ENCODE measurements at regions not wholly inside any gene's neighbourhood (a gene's known extent, or its start where the extent isn't known, plus 50 kb on each side); places are given as distances from the start of the nearest gene placed in this dataset.

- Histone ChIP-seq H3K4me1 (ENCODE audit: control insufficient read depth in 2 of 2, insufficient read depth in 1 of 2, low read depth in 1 of 2, low read length in 2 of 2) (no peaks in the 10 kb centered on the region), H3K9me3 (replicated peaks in 1 of 2; ENCODE audit: control insufficient read depth in 2 of 2, insufficient read depth in 1 of 2, low read depth in 1 of 2, low read length in 2 of 2) (no peaks in the 10 kb centered on the region), H3K14ac (ENCODE audit: low read length) (no peak overlapping the region), H3K4me3 (ENCODE audit: low read length in 2 of 2) (no peak overlapping the region), H3K4me2 (ENCODE audit: insufficient read depth, low read length, poor library complexity, severe bottlenecking) (no peak overlapping the region), H3K18ac (ENCODE audit: low read length) (no peak overlapping the region), H2BK120ac (ENCODE audit: low read depth, low read length) (no peak overlapping the region), H2AFZ (ENCODE audit: low read length) (peak overlapping the region; percentile 10), H3K36me3 (replicated peaks in 1 of 2; ENCODE audit: control insufficient read depth in 2 of 2, insufficient read depth in 2 of 2, low read length in 2 of 2) (no peaks in the 10 kb centered on the region), H2BK5ac (ENCODE audit: low read length) (no peak overlapping the region), H4K8ac (ENCODE audit: low read depth, low read length) (no peak overlapping the region), H3K79me1 (ENCODE audit: low read depth, low read length) (no peaks in the 10 kb centered on the region), H3K27ac (replicated peaks; ENCODE audit: low read length) (no peak overlapping the region), H2BK15ac (ENCODE audit: low read length) (no peak overlapping the region), H3K9ac (ENCODE audit: low read depth, low read length, poor library complexity) (no peak overlapping the region), H3K27me3 (ENCODE audit: control insufficient read depth in 3 of 3, insufficient read depth in 3 of 3, low read depth in 1 of 3, low read length in 3 of 3) (no peaks in the 10 kb centered on the region), H2BK12ac (ENCODE audit: low read length) (no peak overlapping the region), H4K91ac (ENCODE audit: low read depth, low read length, poor library complexity) (no peak overlapping the region), H3K4ac (ENCODE audit: low read length) (no peak overlapping the region), H2AK5ac (ENCODE audit: low read depth, low read length) (no peak overlapping the region), H3K23ac (ENCODE audit: low read depth, low read length, poor library complexity) (no peak overlapping the region)
- no peak for DNase-seq (ENCODE audit: low spot score)
- no CpG with 5 or more reads among the region's 3 CpGs for WGBS, 2 donors (ENCODE audit: extremely low coverage in 2 of 2, insufficient read length in 2 of 2, insufficient replicate concordance in 1 of 2)
Measured at GRCh38 chr2:180374502-180375281, 367.6 kb upstream of the CWC22 start.

GRCh38 chr2:180370511-180371205 is 363.6 kb upstream of the CWC22 start:
- H3K9ac ChIP-seq (ENCODE audit: low read depth, low read length, poor library complexity) = no peak overlapping the region
- DNase-seq (ENCODE audit: low spot score) = no peak
- no CpG with 5 or more reads among the region's 2 CpGs for WGBS, 2 donors (ENCODE audit: extremely low coverage in 2 of 2, insufficient read length in 2 of 2, insufficient replicate concordance in 1 of 2)

GRCh38 chr2:180368881-180369280 is 361.8 kb upstream of the CWC22 start:
- Histone ChIP-seq H2BK5ac (ENCODE audit: low read length) (no peak overlapping the region), H3K23ac (ENCODE audit: low read depth, low read length, poor library complexity) (no peak overlapping the region), H3K4me2 (ENCODE audit: insufficient read depth, low read length, poor library complexity, severe bottlenecking) (no peak overlapping the region), H3K4ac (ENCODE audit: low read length) (no peak overlapping the region), H2AFZ (ENCODE audit: low read length) (no peak overlapping the region), H3K9me3 (replicated peaks in 1 of 2; ENCODE audit: control insufficient read depth in 2 of 2, insufficient read depth in 1 of 2, low read depth in 1 of 2, low read length in 2 of 2) (no peaks in the 10 kb centered on the region), H4K8ac (ENCODE audit: low read depth, low read length) (no peak overlapping the region), H3K79me1 (ENCODE audit: low read depth, low read length) (no peaks in the 10 kb centered on the region), H3K4me3 (ENCODE audit: low read length in 2 of 2) (no peak overlapping the region), H3K36me3 (replicated peaks in 1 of 2; ENCODE audit: control insufficient read depth in 2 of 2, insufficient read depth in 2 of 2, low read length in 2 of 2) (no peaks in the 10 kb centered on the region), H3K27me3 (ENCODE audit: control insufficient read depth in 3 of 3, insufficient read depth in 3 of 3, low read depth in 1 of 3, low read length in 3 of 3) (no peaks in the 10 kb centered on the region), H3K4me1 (ENCODE audit: control insufficient read depth in 2 of 2, insufficient read depth in 1 of 2, low read depth in 1 of 2, low read length in 2 of 2) (no peaks in the 10 kb centered on the region), H2BK120ac (ENCODE audit: low read depth, low read length) (no peak overlapping the region), H3K18ac (ENCODE audit: low read length) (no peak overlapping the region), H2AK5ac (ENCODE audit: low read depth, low read length) (no peak overlapping the region), H2BK15ac (ENCODE audit: low read length) (no peak overlapping the region), H2BK12ac (ENCODE audit: low read length) (no peak overlapping the region), H3K27ac (replicated peaks; ENCODE audit: low read length) (no peak overlapping the region), H4K91ac (ENCODE audit: low read depth, low read length, poor library complexity) (no peak overlapping the region), H3K14ac (ENCODE audit: low read length) (no peak overlapping the region), H3K9ac (ENCODE audit: low read depth, low read length, poor library complexity) (no peak overlapping the region)
- DNase-seq (ENCODE audit: low spot score) = no peak
- no CpG with 5 or more reads among the region's 2 CpGs for WGBS, 2 donors (ENCODE audit: extremely low coverage in 2 of 2, insufficient read length in 2 of 2, insufficient replicate concordance in 1 of 2)

More at GRCh38 chr2:180370511-180371205, 363.6 kb upstream of the CWC22 start:
- Histone ChIP-seq H2AFZ (ENCODE audit: low read length) (no peak overlapping the region), H3K79me1 (ENCODE audit: low read depth, low read length) (no peaks in the 10 kb centered on the region), H2BK5ac (ENCODE audit: low read length) (no peak overlapping the region), H3K4me1 (ENCODE audit: control insufficient read depth in 2 of 2, insufficient read depth in 1 of 2, low read depth in 1 of 2, low read length in 2 of 2) (no peaks in the 10 kb centered on the region), H3K9me3 (replicated peaks in 1 of 2; ENCODE audit: control insufficient read depth in 2 of 2, insufficient read depth in 1 of 2, low read depth in 1 of 2, low read length in 2 of 2) (no peaks in the 10 kb centered on the region), H2BK120ac (ENCODE audit: low read depth, low read length) (no peak overlapping the region), H4K91ac (ENCODE audit: low read depth, low read length, poor library complexity) (no peak overlapping the region), H3K23ac (ENCODE audit: low read depth, low read length, poor library complexity) (no peak overlapping the region), H2BK12ac (ENCODE audit: low read length) (no peak overlapping the region), H3K4ac (ENCODE audit: low read length) (no peak overlapping the region), H3K4me3 (ENCODE audit: low read length in 2 of 2) (no peak overlapping the region), H3K27me3 (ENCODE audit: control insufficient read depth in 3 of 3, insufficient read depth in 3 of 3, low read depth in 1 of 3, low read length in 3 of 3) (no peaks in the 10 kb centered on the region), H3K14ac (ENCODE audit: low read length) (no peak overlapping the region), H4K8ac (ENCODE audit: low read depth, low read length) (no peak overlapping the region), H3K4me2 (ENCODE audit: insufficient read depth, low read length, poor library complexity, severe bottlenecking) (no peak overlapping the region), H3K27ac (replicated peaks; ENCODE audit: low read length) (no peak overlapping the region), H2BK15ac (ENCODE audit: low read length) (no peak overlapping the region), H2AK5ac (ENCODE audit: low read depth, low read length) (no peak overlapping the region), H3K36me3 (replicated peaks in 1 of 2; ENCODE audit: control insufficient read depth in 2 of 2, insufficient read depth in 2 of 2, low read length in 2 of 2) (no peaks in the 10 kb centered on the region), H3K18ac (ENCODE audit: low read length) (no peak overlapping the region)

GRCh38 chr2:180367815-180368214 is 360.7 kb upstream of the CWC22 start:
- H3K18ac ChIP-seq (ENCODE audit: low read length) = no peak overlapping the region
- no peak overlapping the region for H2BK5ac ChIP-seq (ENCODE audit: low read length)
- no peak overlapping the region for H3K27ac ChIP-seq (replicated peaks; ENCODE audit: low read length)
- H2BK15ac ChIP-seq (ENCODE audit: low read length) = no peak overlapping the region
- no peak overlapping the region for H2BK120ac ChIP-seq (ENCODE audit: low read depth, low read length)
- H4K8ac ChIP-seq (ENCODE audit: low read depth, low read length) = no peak overlapping the region
- H3K23ac ChIP-seq (ENCODE audit: low read depth, low read length, poor library complexity) = no peak overlapping the region
- H3K36me3 ChIP-seq (replicated peaks in 1 of 2; ENCODE audit: control insufficient read depth in 2 of 2, insufficient read depth in 2 of 2, low read length in 2 of 2) = no peaks in the 10 kb centered on the region
- no peak overlapping the region for H3K14ac ChIP-seq (ENCODE audit: low read length)
- H3K4me2 ChIP-seq (ENCODE audit: insufficient read depth, low read length, poor library complexity, severe bottlenecking) = no peak overlapping the region
- H3K9me3 ChIP-seq (replicated peaks in 1 of 2; ENCODE audit: control insufficient read depth in 2 of 2, insufficient read depth in 1 of 2, low read depth in 1 of 2, low read length in 2 of 2) = no peaks in the 10 kb centered on the region
- no peaks in the 10 kb centered on the region for H3K27me3 ChIP-seq (ENCODE audit: control insufficient read depth in 3 of 3, insufficient read depth in 3 of 3, low read depth in 1 of 3, low read length in 3 of 3)
- H3K9ac ChIP-seq (ENCODE audit: low read depth, low read length, poor library complexity) = no peak overlapping the region
- H3K4ac ChIP-seq (ENCODE audit: low read length) = no peak overlapping the region
- H4K91ac ChIP-seq (ENCODE audit: low read depth, low read length, poor library complexity) = no peak overlapping the region
- H3K4me3 ChIP-seq (ENCODE audit: low read length in 2 of 2) = no peak overlapping the region
- DNase-seq (ENCODE audit: low spot score) = no peak
- no peak overlapping the region for H2AK5ac ChIP-seq (ENCODE audit: low read depth, low read length)
- no peaks in the 10 kb centered on the region for H3K4me1 ChIP-seq (ENCODE audit: control insufficient read depth in 2 of 2, insufficient read depth in 1 of 2, low read depth in 1 of 2, low read length in 2 of 2)
- H2BK12ac ChIP-seq (ENCODE audit: low read length) = no peak overlapping the region
- no peaks in the 10 kb centered on the region for H3K79me1 ChIP-seq (ENCODE audit: low read depth, low read length)
- H2AFZ ChIP-seq (ENCODE audit: low read length) = no peak overlapping the region

All from neuronal stem cell (in vitro differentiated cells).